ENCODE measurements at regions not wholly inside any gene's neighbourhood (a gene's known extent, or its start where the extent isn't known, plus 50 kb on each side); places are given as distances from the start of the nearest gene placed in this dataset.
"Not testable (repeated sequence)": the region's sequence is repeated elsewhere in the genome, so short reads cannot be mapped to it uniquely, and the experiment has no call there.

DNA sequence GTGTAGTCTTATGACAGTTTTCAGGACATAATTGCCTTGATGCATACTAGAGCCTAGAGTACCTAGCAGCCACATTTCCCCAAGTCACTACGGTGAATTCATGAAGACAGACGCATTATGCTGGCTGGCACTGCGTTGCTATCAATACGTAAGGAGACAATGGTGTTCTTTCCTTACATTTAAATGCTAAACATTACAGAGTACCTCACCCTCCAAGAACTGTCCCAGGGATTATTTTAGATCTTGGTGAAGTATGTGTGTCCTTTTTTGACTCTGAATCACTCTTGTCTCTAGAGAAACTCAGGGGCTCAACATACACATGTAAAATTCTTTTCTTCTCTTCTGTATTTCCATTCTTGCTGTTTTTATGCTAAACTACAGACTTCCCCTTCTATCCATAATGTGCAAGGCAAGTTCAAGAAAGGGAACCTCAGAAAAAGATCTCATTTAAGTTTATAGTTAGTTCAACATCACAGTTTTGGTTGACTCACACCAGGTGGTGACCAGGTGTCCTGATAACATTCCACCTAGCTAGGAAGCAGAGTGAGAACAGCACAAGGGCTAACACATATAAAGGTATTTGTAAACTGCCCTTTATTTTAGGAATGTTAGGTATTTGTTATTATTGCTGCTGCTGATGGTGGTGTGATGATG lies 212.4 kb upstream of the HNRNPA3 start:
- DNase-seq = no peak

DNA sequence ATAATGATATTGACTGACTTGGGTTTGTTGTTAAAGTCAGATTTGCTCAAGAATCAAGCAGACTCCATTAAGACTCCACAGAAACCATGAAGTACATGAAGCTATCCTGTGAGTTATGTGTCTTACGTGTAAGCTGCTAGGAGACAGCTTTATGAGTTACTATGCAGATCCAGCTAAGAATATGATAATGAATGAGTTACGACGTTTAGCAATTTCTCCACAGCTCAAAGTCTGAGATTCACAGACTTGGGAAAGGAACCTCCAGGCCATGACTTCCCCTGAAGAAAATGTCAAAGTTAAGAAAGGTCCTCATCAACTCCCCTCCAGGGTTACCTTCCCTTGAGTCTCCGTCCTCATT lies 211.9 kb upstream of the HNRNPA3 start:
- DNase-seq = no peak

- DNase-seq = no peak
Measured at GRCh38 chr2:177001334-177001733, 211.3 kb upstream of the HNRNPA3 start.

- DNase-seq = no peak
Measured at GRCh38 chr2:177002983-177003382, 209.6 kb upstream of the HNRNPA3 start.

- not testable (repeated sequence) for DNase-seq
Measured at GRCh38 chr2:177007726-177008125, 204.9 kb upstream of the HNRNPA3 start.

- DNase-seq = not testable (repeated sequence)
Measured at GRCh38 chr2:177008662-177009061, 203.9 kb upstream of the HNRNPA3 start.

DNA sequence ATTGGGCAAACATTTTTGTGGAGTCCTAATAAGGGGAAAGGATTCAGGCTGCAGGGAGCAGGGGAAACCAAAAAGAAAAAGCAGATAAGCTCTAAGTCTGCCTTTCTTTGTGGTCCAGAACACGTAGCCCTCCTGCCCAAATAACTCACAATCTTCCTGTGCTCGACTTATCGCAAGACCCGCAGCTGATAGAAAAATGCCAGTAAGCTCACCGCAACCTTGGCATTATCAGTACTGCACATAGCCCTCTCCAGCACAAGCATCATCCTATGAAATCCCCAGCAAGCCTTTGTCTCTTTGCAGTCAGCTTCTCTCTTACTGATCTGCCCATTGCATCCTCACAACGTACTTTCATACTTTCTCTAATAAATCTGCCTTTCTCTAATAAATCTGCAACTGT lies 202.4 kb upstream of the HNRNPA3 start:
- DNase-seq = no peak

GRCh38 chr2:177010861-177011260 lies 201.7 kb upstream of the HNRNPA3 start:
- DNase-seq = no peak

GRCh38 chr2:177014946-177015345 lies 197.6 kb upstream of the HNRNPA3 start:
- no peak for DNase-seq

- DNase-seq = no peak
Measured at GRCh38 chr2:177015356-177015923, 197.2 kb upstream of the HNRNPA3 start.

DNA sequence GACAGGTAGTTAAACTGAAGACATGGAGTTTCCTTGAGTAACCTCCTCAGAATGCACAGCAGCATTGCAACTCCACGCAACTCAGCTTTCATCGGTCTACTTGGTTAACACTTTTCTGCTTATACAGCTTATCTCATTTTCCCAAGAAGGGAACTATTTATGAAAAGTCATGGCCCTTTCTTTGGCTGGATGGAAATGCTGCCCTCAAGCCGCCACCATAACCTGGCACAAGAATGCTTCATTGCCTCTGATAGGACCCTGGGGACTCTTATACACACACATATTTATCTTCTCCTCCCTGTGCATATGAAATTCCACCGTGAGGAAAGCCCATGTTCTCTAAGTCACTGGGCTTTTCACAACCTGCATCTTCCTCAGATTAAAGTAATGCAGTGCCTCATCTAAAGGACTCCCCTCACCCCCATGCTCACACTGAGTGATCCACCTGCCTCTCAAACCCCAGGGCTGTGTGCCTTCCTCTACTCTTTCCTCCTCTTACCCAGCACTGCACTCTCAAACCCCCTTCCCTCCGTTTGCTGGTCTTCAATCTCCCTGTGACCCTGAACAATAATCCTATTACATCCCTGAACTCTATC lies 192.0 kb upstream of the HNRNPA3 start:
- DNase-seq = no peak

- no peak for DNase-seq
Measured at GRCh38 chr2:177021706-177022343, 190.8 kb upstream of the HNRNPA3 start.

- DNase-seq = peak; percentile 36 to 41
Measured at GRCh38 chr2:177024765-177025164, 187.8 kb upstream of the HNRNPA3 start.

- DNase-seq = no peak
Measured at GRCh38 chr2:177026253-177026652, 186.3 kb upstream of the HNRNPA3 start.

- no peak for DNase-seq
Measured at GRCh38 chr2:177026956-177027355, 185.6 kb upstream of the HNRNPA3 start.

GRCh38 chr2:177028296-177028695 lies 184.3 kb upstream of the HNRNPA3 start:
- no peak for DNase-seq

DNA sequence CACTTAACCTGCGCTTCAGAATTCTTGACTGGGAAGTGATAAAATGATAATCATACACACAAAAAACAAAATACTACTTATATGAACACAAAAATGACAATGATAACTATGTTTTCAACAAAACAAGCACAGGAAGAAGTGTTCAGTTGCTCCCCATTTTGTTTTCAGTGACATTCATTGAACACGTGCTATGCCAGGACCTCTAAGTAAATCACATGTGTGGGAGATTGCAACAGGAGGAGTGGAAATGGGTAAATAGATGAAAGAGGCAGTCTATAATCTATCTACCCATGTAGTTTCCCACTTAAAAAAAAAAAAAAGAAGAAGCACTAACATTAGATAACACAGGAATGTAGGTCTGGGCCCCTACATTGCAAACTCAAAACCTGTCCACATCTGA lies 183.5 kb upstream of the HNRNPA3 start:
- DNase-seq = no peak

GRCh38 chr2:177029501-177029900 lies 183.1 kb upstream of the HNRNPA3 start:
- no peak for DNase-seq

DNA sequence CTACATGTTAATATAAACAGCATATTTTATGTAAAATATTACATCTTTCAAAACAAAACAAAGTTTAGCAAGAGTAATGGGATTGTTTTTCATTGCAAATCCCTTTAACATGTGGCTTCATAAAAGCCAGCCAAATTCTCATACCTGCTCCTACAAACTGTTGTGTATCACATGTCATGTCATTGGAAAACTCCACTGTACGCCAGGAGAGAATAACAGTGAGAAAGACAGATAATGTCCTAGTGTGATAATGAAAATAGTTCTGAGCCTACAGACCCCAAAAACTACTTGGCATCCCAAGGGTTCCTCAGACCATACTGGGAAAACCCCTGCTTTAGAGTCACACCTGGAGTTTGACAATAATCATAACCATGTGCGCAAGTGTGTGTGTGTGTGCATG lies 182.7 kb upstream of the HNRNPA3 start:
- DNase-seq = no peak

- DNase-seq = no peak
Measured at GRCh38 chr2:177030451-177031105, 182.0 kb upstream of the HNRNPA3 start.

DNA sequence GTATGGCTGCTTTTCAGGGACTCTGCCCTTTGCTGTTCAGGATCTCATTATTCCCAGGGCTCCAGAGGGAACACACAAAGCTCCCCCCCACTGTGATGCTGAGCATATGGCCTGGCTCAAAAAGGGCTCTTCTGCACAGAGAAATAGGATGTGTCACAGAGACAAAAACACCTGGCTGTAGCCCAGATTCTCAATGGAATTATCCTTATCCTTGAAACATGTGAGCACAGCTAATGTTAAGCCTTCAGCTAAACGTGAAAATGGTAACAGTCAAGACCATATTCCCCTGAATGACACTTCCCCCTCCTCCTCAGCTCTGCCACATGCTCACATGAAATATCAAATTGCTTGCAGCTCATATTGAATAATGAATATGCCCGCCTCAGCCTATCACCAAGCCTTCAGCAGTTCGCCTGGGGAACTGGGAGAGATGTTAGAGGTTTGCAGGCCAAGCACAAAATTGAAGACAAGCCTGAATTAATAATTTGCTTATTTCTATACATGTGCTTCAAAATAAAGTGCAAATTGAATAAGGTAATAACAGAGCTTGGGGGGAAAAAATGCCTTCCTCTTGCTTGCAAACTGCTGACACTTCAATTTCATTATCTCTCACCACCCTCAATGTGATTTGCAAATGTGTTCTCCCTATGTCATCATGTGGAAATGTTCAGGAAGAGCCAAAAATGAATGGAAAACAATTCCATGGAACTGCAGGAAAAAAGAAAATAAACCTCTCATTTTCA lies 181.0 kb upstream of the HNRNPA3 start:
- no peak for DNase-seq

- DNase-seq = no peak
Measured at GRCh38 chr2:177036747-177037146, 175.8 kb upstream of the HNRNPA3 start.

DNA sequence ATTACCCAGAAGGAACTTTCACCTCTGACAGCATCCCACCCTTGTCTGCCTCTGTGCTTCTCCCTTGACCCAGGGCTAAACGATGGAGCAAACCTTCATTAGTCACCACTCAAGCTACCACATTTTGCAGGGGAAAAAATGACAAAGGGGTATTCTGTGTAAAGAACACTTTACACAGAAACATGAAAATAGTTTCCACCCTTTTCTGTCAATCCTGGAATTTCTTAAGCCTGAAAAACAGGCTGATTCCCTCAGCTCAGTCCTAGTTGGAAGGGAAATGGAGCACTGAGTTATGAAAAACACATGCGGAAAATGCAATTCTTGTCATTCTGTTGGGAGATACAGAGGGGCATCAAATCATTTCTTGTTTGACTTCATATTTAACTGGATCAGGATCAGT lies 175.0 kb upstream of the HNRNPA3 start:
- no peak for DNase-seq

Measured in NCI-H1930 (cell line).